Natural killer cell (primary cell): ENCODE measurements at regions not wholly inside any gene's neighbourhood (a gene's known extent, or its start where the extent isn't known, plus 50 kb on each side); places are given as distances from the start of the nearest gene placed in this dataset.
"Not testable (repeated sequence)": the region's sequence is repeated elsewhere in the genome, so short reads cannot be mapped to it uniquely, and the experiment has no call there.

Experiments used
- ATAC-seq, 3 donors: fragments of 150-1000 bp in 2 of 3; fragments of 200-7000 bp in 1 of 3; cut with Tn5 transposase; 1 replicate in 1 of 3; 2 replicates in 2 of 3; pipeline ENCODE4 v1.10.0; 2021; ENCODE audit warnings: mild to moderate bottlenecking in 2 of 3, moderate library complexity in 2 of 3
- DNase-seq, 2 donors: peaks; one replicate each; pipeline versions ENCODE4 v3.0.0 to v3.0.0-alpha.2; 2013 to 2021; ENCODE audit warnings: mixed read lengths in 1 of 2
- H3K27ac ChIP-seq: one replicate; pipeline ENCODE4 v1.5.1; 2013; ENCODE audit warnings: mild to moderate bottlenecking, low read length
- H3K27me3 ChIP-seq: one replicate; pipeline ENCODE4 v1.6.1; 2013; ENCODE audit warnings: low read length; ENCODE audit not compliant: control insufficient read depth, insufficient read depth
- H3K36me3 ChIP-seq: one replicate; pipeline ENCODE4 v1.6.1; 2013; ENCODE audit warnings: low read length; ENCODE audit not compliant: control insufficient read depth, insufficient read depth
- H3K4me1 ChIP-seq: one replicate; pipeline ENCODE4 v1.6.1; 2013; ENCODE audit warnings: low read length; ENCODE audit not compliant: control insufficient read depth, insufficient read depth
- H3K4me3 ChIP-seq: one replicate; pipeline ENCODE4 v1.5.1; 2013; ENCODE audit warnings: low read length
- H3K9me3 ChIP-seq: one replicate; pipeline ENCODE4 v1.6.1; 2013; ENCODE audit warnings: low read length; ENCODE audit not compliant: control insufficient read depth, insufficient read depth
- H3K27ac Mint-ChIP-seq, 2 donors: one replicate each; pipeline ENCODE4 v1.8.0; 2022; ENCODE audit warnings: mild to moderate bottlenecking in 2 of 2, mixed read lengths in 2 of 2, moderate library complexity in 1 of 2
- H3K27me3 Mint-ChIP-seq, 2 donors: one replicate each; pipeline ENCODE4 v1.8.0; 2022; ENCODE audit warnings: low read depth in 2 of 2, mixed read lengths in 2 of 2
- H3K36me3 Mint-ChIP-seq: one replicate; pipeline ENCODE4 v1.8.0; 2022; ENCODE audit warnings: mixed read lengths
- H3K4me1 Mint-ChIP-seq, 2 donors: one replicate each; pipeline ENCODE4 v1.8.0; 2022; ENCODE audit warnings: mixed read lengths in 2 of 2
- H3K4me3 Mint-ChIP-seq: one replicate; pipeline ENCODE4 v1.8.0; 2022; ENCODE audit warnings: mild to moderate bottlenecking, moderate library complexity, mixed read lengths
- H3K9me3 Mint-ChIP-seq, 2 donors: one replicate each; pipeline ENCODE4 v1.8.0; 2022; ENCODE audit warnings: mixed read lengths in 2 of 2
- CTCF ChIP-seq: fragments of 200-600 bp; IDR thresholded peaks from one replicate; pipeline ENCODE4 v1.8.0; 2022; ENCODE audit warnings: antibody characterized with exemption
- WGBS: methylation state at CpG from one replicate; pipeline ENCODE4 v1.1.7; 2013; ENCODE audit warnings: missing lambda C conversion rate; ENCODE audit not compliant: insufficient coverage; 5-methylcytosine and 5-hydroxymethylcytosine counted together
- intact Hi-C: fragments of 100-400 bp; cut with micrococcal nuclease; formaldehyde crosslinking; loops from one replicate; pipeline ENCODE4 v1.14.2; 2022

GRCh38 chr10:120794390-120794789, 56.8 kb upstream of the WDR11 start:
- intact Hi-C loops: no loop called here
- peaks cover 4% of the 10 kb centered on the region for H3K4me1 ChIP-seq
- Mint-ChIP-seq H3K27ac (no peak overlapping the region), H3K4me1 (no peaks in the 10 kb centered on the region), H3K4me3 (no peak overlapping the region), H3K9me3 (no peaks in the 10 kb centered on the region), H3K36me3 (no peaks in the 10 kb centered on the region), H3K27me3 (peaks cover 0 to 7% of the 10 kb centered on the region in 2 donors)
- TF ChIP-seq CTCF: no peak
- no peaks in the 10 kb centered on the region for H3K9me3 ChIP-seq
- H3K36me3 ChIP-seq: no peaks in the 10 kb centered on the region
- WGBS: 98% methylated on average over 3 of the region's 4 CpGs
- no peaks in the 10 kb centered on the region for H3K27me3 ChIP-seq
- no peak overlapping the region for H3K27ac ChIP-seq
- H3K4me3 ChIP-seq: no peak overlapping the region
- no peak for ATAC-seq
- DNase-seq: no peak

- H3K4me1 Mint-ChIP-seq, H3K4me3 ChIP-seq, H3K27ac Mint-ChIP-seq, H3K36me3 ChIP-seq, H3K4me1 ChIP-seq, intact Hi-C loops, ATAC-seq, H3K27ac ChIP-seq, H3K4me3 Mint-ChIP-seq, H3K27me3 ChIP-seq, H3K9me3 Mint-ChIP-seq, DNase-seq, H3K36me3 Mint-ChIP-seq, H3K9me3 ChIP-seq: not testable (repeated sequence)
- WGBS: 95% methylated on average over 29 of the region's 29 CpGs
- peaks cover 2 to 21% of the 10 kb centered on the region in 2 donors for H3K27me3 Mint-ChIP-seq
Measured at GRCh38 chr10:120798276-120798675, 52.9 kb upstream of the WDR11 start.

- no peak overlapping the region for H3K27ac ChIP-seq
- H3K4me3 Mint-ChIP-seq: no peak overlapping the region
- H3K4me1 ChIP-seq: no peaks in the 10 kb centered on the region
- no peak overlapping the region for H3K27ac Mint-ChIP-seq
- H3K27me3 ChIP-seq: no peaks in the 10 kb centered on the region
- H3K27me3 Mint-ChIP-seq: peaks cover 2 to 21% of the 10 kb centered on the region in 2 donors
- WGBS: 58% methylated on average over 2 of the region's 2 CpGs
- DNase-seq: no peak
- H3K9me3 Mint-ChIP-seq: no peaks in the 10 kb centered on the region
- ATAC-seq: no peak
- H3K9me3 ChIP-seq: no peaks in the 10 kb centered on the region
- no peaks in the 10 kb centered on the region for H3K36me3 ChIP-seq
- H3K36me3 Mint-ChIP-seq: no peaks in the 10 kb centered on the region
- H3K4me3 ChIP-seq: no peak overlapping the region
- intact Hi-C loops: no loop called here
- no peak for TF ChIP-seq CTCF
- no peaks in the 10 kb centered on the region for H3K4me1 Mint-ChIP-seq
Measured at GRCh38 chr10:120799849-120800248, 51.3 kb upstream of the WDR11 start.

GRCh38 chr10:120800528-120801323, 50.4 kb upstream of the WDR11 start:
- intact Hi-C loops: no loop called here
- Histone ChIP-seq H3K36me3 (no peaks in the 10 kb centered on the region), H3K4me3 (no peak overlapping the region), H3K9me3 (no peaks in the 10 kb centered on the region), H3K4me1 (no peaks in the 10 kb centered on the region), H3K27me3 (no peaks in the 10 kb centered on the region), H3K27ac (no peak overlapping the region)
- WGBS: 89% methylated on average over 3 of the region's 3 CpGs
- Mint-ChIP-seq H3K9me3 (no peaks in the 10 kb centered on the region), H3K4me1 (no peaks in the 10 kb centered on the region), H3K36me3 (no peaks in the 10 kb centered on the region), H3K27me3 (peaks cover 2 to 21% of the 10 kb centered on the region in 2 donors), H3K27ac (no peak overlapping the region), H3K4me3 (no peak overlapping the region)
- no peak for TF ChIP-seq CTCF
- ATAC-seq (no peak), DNase-seq (no peak)
